ENCODE measurements at regions not wholly inside any gene's neighbourhood (a gene's known extent, or its start where the extent isn't known, plus 50 kb on each side); places are given as distances from the start of the nearest gene placed in this dataset.
"Not testable (repeated sequence)": the region's sequence is repeated elsewhere in the genome, so short reads cannot be mapped to it uniquely, and the experiment has no call there.

DNA sequence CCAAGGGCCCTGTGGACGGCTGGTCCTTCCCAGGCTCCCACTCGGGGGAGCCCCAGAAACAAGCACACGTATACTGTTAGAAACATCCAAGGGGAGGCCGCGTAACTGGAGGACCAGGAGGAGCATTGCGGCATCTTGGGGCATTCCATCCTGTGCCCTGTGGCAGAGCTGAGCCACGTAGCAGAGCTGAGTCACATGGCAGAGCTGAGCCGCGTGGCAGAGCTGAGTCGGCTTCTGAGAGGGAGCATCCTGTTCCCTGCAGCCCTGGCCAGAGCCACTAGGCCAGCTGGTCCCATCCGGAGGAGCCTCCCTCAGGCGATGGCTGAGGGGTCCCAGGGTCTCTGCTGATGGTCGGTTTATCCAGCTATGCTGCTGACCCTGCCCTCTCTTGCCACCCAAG lies 4476.7 kb upstream of the TPTE start:
- H3K27ac Mint-ChIP-seq; H3K27me3 Mint-ChIP-seq; H3K27ac ChIP-seq (ENCODE audit: insufficient read depth, low read length, poor library complexity, severe bottlenecking); ATAC-seq (ENCODE audit: low read depth in 2 of 2); H3K4me3 Mint-ChIP-seq; H3K4me1 ChIP-seq (ENCODE audit: control insufficient read depth, insufficient read depth, low read length, poor library complexity, severe bottlenecking); H3K36me3 ChIP-seq (ENCODE audit: control insufficient read depth, insufficient read depth, low read length); H3K9me3 Mint-ChIP-seq; H3K27me3 ChIP-seq (ENCODE audit: control insufficient read depth, insufficient read depth, low read length); H3K4me3 ChIP-seq (ENCODE audit: low read depth, low read length); H3K4me1 Mint-ChIP-seq; H3K9me3 ChIP-seq (ENCODE audit: control insufficient read depth in 2 of 2, low read length in 2 of 2); H3K36me3 Mint-ChIP-seq; DNase-seq: not testable (repeated sequence)

DNA sequence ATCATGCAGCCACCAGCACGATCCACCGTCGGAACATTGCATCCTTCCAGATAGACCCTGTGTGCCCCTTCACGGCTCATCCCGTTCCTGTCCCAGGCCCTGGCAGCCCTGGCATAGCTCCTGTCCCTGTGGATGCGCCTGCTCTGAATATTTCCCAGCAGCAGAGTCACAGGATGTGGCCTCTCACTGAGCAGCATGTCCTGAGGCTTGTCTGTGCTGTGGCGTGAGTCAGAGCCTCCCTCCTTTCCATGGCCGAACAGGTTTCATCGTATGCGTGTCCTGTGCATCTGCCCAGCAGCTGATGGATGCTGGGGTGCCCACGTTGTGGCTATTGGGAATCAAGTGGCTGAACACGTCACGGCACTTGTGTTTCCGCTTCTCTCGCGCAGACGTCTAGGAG lies 4471.5 kb upstream of the TPTE start:
- not testable (repeated sequence) for ATAC-seq (ENCODE audit: low read depth in 2 of 2); H3K27ac Mint-ChIP-seq; H3K4me1 Mint-ChIP-seq; H3K9me3 Mint-ChIP-seq; H3K4me3 Mint-ChIP-seq; H3K4me3 ChIP-seq (ENCODE audit: low read depth, low read length); H3K36me3 Mint-ChIP-seq; H3K4me1 ChIP-seq (ENCODE audit: control insufficient read depth, insufficient read depth, low read length, poor library complexity, severe bottlenecking); H3K36me3 ChIP-seq (ENCODE audit: control insufficient read depth, insufficient read depth, low read length); DNase-seq; H3K27me3 ChIP-seq (ENCODE audit: control insufficient read depth, insufficient read depth, low read length); H3K27me3 Mint-ChIP-seq; H3K27ac ChIP-seq (ENCODE audit: insufficient read depth, low read length, poor library complexity, severe bottlenecking); H3K9me3 ChIP-seq (ENCODE audit: control insufficient read depth in 2 of 2, low read length in 2 of 2)

DNA sequence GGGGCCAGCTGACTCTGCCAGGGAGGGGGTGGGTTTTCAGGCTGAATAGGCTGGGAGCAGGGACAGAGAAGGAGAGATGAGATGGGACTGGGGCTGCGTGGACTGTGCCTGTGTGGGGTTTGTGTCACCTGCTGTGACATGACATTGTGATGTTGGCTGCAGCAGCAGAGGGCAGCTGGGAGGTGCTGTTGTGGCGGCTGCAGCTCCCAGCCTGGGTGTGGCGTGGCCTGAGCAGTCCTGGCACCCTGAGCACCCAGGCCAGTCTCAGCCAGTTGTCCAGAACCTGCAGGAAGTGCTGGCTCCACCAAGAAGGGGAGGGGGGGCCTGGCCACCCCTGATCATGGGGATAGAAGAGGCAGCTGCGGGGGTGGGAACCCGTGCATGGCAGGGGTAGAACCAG lies 4469.3 kb upstream of the TPTE start:
- H3K27ac ChIP-seq (ENCODE audit: insufficient read depth, low read length, poor library complexity, severe bottlenecking); H3K9me3 ChIP-seq (ENCODE audit: control insufficient read depth in 2 of 2, low read length in 2 of 2); ATAC-seq (ENCODE audit: low read depth in 2 of 2); H3K9me3 Mint-ChIP-seq; H3K4me3 ChIP-seq (ENCODE audit: low read depth, low read length); H3K36me3 Mint-ChIP-seq; H3K4me1 Mint-ChIP-seq; H3K4me3 Mint-ChIP-seq; H3K27me3 Mint-ChIP-seq; DNase-seq; H3K27me3 ChIP-seq (ENCODE audit: control insufficient read depth, insufficient read depth, low read length); H3K36me3 ChIP-seq (ENCODE audit: control insufficient read depth, insufficient read depth, low read length); H3K27ac Mint-ChIP-seq; H3K4me1 ChIP-seq (ENCODE audit: control insufficient read depth, insufficient read depth, low read length, poor library complexity, severe bottlenecking): not testable (repeated sequence)

DNA sequence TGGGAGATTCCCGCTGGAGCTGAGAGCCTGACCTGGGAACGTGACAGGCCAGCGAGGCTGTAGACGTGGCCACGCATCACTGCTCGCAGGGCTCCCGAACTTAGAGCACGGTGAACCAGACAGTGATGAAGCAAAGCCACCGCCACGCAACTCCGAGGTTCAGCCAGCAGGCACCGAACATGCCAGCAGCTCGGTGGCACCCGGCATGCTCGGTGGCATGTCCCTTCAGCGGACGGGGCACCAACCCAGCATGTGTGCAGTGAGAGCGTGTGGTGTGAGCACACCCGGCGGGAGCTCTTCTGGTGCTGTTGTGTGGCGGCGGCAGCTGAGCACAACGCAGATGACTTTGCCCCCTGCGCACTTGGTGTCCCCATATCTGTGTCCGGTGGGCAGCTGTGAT lies 4468.2 kb upstream of the TPTE start:
- H3K36me3 Mint-ChIP-seq, H3K27ac Mint-ChIP-seq: not testable (repeated sequence)

DNA sequence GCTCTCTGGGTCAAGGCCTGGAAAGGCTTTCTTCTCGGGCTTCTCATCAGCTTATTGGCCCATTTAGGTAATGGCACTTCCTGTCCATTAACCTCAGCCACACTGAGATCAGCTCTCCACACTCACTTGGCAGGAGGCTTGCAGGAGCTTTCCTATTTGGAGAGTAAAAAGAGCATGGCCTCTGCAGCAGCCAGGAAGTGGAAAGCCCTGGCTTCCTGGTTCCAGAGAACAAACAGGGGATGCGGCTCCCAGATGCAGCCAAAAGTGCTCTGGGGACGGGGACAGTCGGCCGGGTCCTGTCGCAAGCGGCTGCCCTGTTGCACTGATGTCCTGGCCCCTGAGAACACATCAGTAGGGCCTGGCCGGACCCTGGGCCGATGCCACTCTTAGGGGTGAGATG lies 4462.4 kb upstream of the TPTE start:
- H3K27me3 Mint-ChIP-seq; H3K27ac ChIP-seq (ENCODE audit: insufficient read depth, low read length, poor library complexity, severe bottlenecking); ATAC-seq (ENCODE audit: low read depth in 2 of 2): not testable (repeated sequence)

More for the DNA sequence above, 4468.2 kb upstream of the TPTE start:
- not testable (repeated sequence) for H3K4me1 Mint-ChIP-seq; H3K27me3 ChIP-seq (ENCODE audit: control insufficient read depth, insufficient read depth, low read length); H3K36me3 ChIP-seq (ENCODE audit: control insufficient read depth, insufficient read depth, low read length); H3K4me3 ChIP-seq (ENCODE audit: low read depth, low read length); H3K9me3 ChIP-seq (ENCODE audit: control insufficient read depth in 2 of 2, low read length in 2 of 2); H3K27me3 Mint-ChIP-seq; ATAC-seq (ENCODE audit: low read depth in 2 of 2); H3K4me3 Mint-ChIP-seq; DNase-seq; H3K9me3 Mint-ChIP-seq; H3K27ac ChIP-seq (ENCODE audit: insufficient read depth, low read length, poor library complexity, severe bottlenecking); H3K4me1 ChIP-seq (ENCODE audit: control insufficient read depth, insufficient read depth, low read length, poor library complexity, severe bottlenecking)

DNA sequence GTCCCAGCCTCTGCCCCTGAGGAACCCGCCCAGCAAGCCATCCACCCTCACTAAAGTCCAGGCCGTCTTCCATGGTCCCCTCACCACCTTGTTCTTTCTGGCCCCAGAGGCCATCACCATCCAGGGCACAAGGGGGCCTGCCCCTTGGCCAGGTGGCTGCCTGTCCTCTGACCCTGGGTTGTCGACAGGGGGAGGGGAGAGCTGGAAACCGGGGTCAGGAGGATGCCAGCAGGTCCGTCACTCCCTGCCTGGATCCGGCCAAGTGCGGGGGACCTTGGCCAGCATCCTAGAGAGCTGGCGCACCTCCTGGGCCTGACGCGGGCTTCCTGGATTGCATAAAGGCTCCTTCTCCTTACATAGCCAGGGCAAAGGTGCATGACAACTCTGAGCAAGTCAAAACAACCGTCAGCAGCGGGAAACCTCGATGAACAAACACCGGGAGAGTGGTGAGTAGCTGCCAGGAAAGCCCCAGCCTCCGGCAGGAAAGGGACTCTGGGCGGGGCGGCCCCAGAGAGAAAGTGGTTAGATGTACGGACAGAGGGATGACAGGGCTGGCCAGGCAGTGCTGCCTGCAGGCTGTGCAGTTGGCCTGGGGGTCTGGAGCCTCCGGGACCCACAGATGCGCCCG lies 4461.2 kb upstream of the TPTE start:
- not testable (repeated sequence) for DNase-seq; H3K36me3 Mint-ChIP-seq; H3K27me3 Mint-ChIP-seq; H3K4me3 Mint-ChIP-seq; H3K27ac ChIP-seq (ENCODE audit: insufficient read depth, low read length, poor library complexity, severe bottlenecking); ATAC-seq (ENCODE audit: low read depth in 2 of 2); H3K4me1 ChIP-seq (ENCODE audit: control insufficient read depth, insufficient read depth, low read length, poor library complexity, severe bottlenecking); H3K9me3 ChIP-seq (ENCODE audit: control insufficient read depth in 2 of 2, low read length in 2 of 2); H3K27me3 ChIP-seq (ENCODE audit: control insufficient read depth, insufficient read depth, low read length); H3K36me3 ChIP-seq (ENCODE audit: control insufficient read depth, insufficient read depth, low read length); H3K4me1 Mint-ChIP-seq; H3K27ac Mint-ChIP-seq; H3K9me3 Mint-ChIP-seq; H3K4me3 ChIP-seq (ENCODE audit: low read depth, low read length)

More for the DNA sequence above, 4462.4 kb upstream of the TPTE start:
- H3K27me3 ChIP-seq (ENCODE audit: control insufficient read depth, insufficient read depth, low read length); H3K4me1 ChIP-seq (ENCODE audit: control insufficient read depth, insufficient read depth, low read length, poor library complexity, severe bottlenecking); DNase-seq; H3K36me3 ChIP-seq (ENCODE audit: control insufficient read depth, insufficient read depth, low read length); H3K36me3 Mint-ChIP-seq; H3K9me3 Mint-ChIP-seq; H3K4me3 ChIP-seq (ENCODE audit: low read depth, low read length); H3K4me1 Mint-ChIP-seq; H3K9me3 ChIP-seq (ENCODE audit: control insufficient read depth in 2 of 2, low read length in 2 of 2); H3K4me3 Mint-ChIP-seq; H3K27ac Mint-ChIP-seq: not testable (repeated sequence)

DNA sequence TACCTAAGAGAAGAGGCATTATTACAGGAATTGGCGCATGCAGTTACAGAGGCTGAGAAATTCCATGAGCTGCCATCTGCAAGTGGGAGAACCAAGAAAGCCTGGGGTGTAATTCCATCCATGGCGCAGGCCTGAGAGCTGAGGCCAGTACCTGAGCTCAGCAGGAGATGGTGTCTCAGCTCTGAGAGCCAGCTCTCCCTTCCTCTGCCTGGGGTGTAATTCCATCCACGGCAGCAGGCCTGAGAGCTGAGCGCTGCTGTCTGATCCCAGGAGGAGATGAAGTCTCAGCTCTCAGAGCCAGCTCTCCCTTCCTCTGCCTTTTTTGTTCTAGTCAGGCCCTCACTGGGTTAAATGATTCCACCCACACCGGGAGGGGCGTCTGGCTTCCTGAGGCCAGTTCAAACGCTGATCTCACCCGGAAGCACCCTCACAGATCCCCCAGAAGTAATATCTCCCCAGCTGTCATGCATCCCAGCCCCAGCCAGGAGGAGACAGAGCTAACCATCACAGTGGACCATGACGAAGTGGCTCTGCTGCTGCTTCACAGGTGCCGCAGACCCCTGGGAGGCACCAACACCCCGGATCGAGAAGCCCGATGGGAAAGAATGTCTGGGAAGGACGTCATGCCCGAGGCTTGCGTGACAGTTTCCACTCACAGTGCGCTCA lies 4454.9 kb upstream of the TPTE start:
- H3K9me3 Mint-ChIP-seq; H3K36me3 ChIP-seq (ENCODE audit: control insufficient read depth, insufficient read depth, low read length); H3K4me1 Mint-ChIP-seq; H3K27me3 ChIP-seq (ENCODE audit: control insufficient read depth, insufficient read depth, low read length); H3K4me1 ChIP-seq (ENCODE audit: control insufficient read depth, insufficient read depth, low read length, poor library complexity, severe bottlenecking); DNase-seq; H3K9me3 ChIP-seq (ENCODE audit: control insufficient read depth in 2 of 2, low read length in 2 of 2); H3K27me3 Mint-ChIP-seq; H3K4me3 ChIP-seq (ENCODE audit: low read depth, low read length); H3K27ac ChIP-seq (ENCODE audit: insufficient read depth, low read length, poor library complexity, severe bottlenecking); H3K4me3 Mint-ChIP-seq; ATAC-seq (ENCODE audit: low read depth in 2 of 2); H3K36me3 Mint-ChIP-seq; H3K27ac Mint-ChIP-seq: not testable (repeated sequence)

DNA sequence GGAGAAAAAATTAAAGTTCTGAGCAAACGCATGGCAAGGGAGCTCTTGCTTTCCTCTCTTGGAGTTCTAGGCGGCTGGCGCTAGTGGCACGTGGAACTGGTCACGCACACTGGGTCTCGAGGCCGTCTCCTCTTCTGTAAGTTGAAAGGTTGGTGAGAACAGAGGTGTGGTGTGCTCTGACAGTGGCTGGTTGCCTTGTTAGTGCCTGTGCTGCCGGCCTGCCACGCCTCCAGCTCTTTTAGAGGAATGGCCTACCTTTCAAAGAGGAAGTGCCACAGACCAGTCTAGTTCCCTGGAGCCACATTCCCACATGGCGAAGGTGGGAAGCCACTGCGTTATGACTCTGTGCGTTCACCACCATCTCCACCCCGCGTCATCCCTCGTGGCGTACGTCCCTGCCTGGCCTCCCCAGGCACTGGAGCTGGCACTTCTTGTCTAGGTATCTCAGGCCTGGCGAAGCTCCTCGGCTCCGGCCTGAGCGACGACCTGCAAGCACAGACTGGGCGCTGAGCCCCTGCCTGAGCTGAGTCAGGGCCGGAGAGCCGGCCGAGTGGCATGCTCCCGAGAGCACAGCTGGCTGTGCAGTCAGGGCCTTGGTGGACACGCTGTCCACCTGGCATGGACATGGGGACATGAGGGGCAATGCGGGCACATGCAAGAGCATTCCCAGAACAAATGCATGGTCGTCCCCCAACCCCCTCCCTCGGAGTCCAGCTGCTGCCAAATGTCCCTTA lies 4453.1 kb upstream of the TPTE start:
- H3K4me1 Mint-ChIP-seq; H3K27me3 ChIP-seq (ENCODE audit: control insufficient read depth, insufficient read depth, low read length); H3K27ac ChIP-seq (ENCODE audit: insufficient read depth, low read length, poor library complexity, severe bottlenecking); H3K4me1 ChIP-seq (ENCODE audit: control insufficient read depth, insufficient read depth, low read length, poor library complexity, severe bottlenecking); H3K36me3 ChIP-seq (ENCODE audit: control insufficient read depth, insufficient read depth, low read length); H3K27me3 Mint-ChIP-seq; DNase-seq; H3K4me3 Mint-ChIP-seq; H3K27ac Mint-ChIP-seq; ATAC-seq (ENCODE audit: low read depth in 2 of 2); H3K9me3 Mint-ChIP-seq; H3K9me3 ChIP-seq (ENCODE audit: control insufficient read depth in 2 of 2, low read length in 2 of 2); H3K36me3 Mint-ChIP-seq; H3K4me3 ChIP-seq (ENCODE audit: low read depth, low read length): not testable (repeated sequence)
